Epithelial cell of esophagus (primary cell): ENCODE measurements at regions not wholly inside any gene's neighbourhood (a gene's known extent, or its start where the extent isn't known, plus 50 kb on each side); places are given as distances from the start of the nearest gene placed in this dataset.

Experiments used
- DNase-seq: peaks from one replicate; pipeline ENCODE4 v3.0.0; 2010; ENCODE audit warnings: low read depth
- H3K4me3 ChIP-seq: 2 replicates; pipeline ENCODE4 v1.5.1; 2011; ENCODE audit warnings: mild to moderate bottlenecking, low read length, control low read depth
- CTCF ChIP-seq: IDR thresholded peaks from 2 replicates; pipeline ENCODE4 v1.5.1; 2011; ENCODE audit warnings: low read depth, mild to moderate bottlenecking, low read length, control low read depth, inconsistent platforms; ENCODE audit not compliant: insufficient read depth; ENCODE audit errors: missing control alignments

GRCh38 chr6:105793130-105793529 is 293.0 kb upstream of the PRDM1 start:
- no peak for TF ChIP-seq CTCF
- peak; percentile 41 for DNase-seq
- H3K4me3 ChIP-seq: no peak overlapping the region

GRCh38 chr6:105791583-105792318 is 294.4 kb upstream of the PRDM1 start:
- TF ChIP-seq CTCF: no peak
- no peak for DNase-seq
- no peak overlapping the region for H3K4me3 ChIP-seq

GRCh38 chr6:105791179-105791578 is 295.0 kb upstream of the PRDM1 start:
- no peak overlapping the region for H3K4me3 ChIP-seq
- no peak for TF ChIP-seq CTCF
- DNase-seq: no peak

GRCh38 chr6:105790635-105791034 is 295.5 kb upstream of the PRDM1 start:
- H3K4me3 ChIP-seq: no peak overlapping the region
- peak; percentile 19 for TF ChIP-seq CTCF

GRCh38 chr6:105789935-105790334 is 296.2 kb upstream of the PRDM1 start:
- TF ChIP-seq CTCF: no peak
- H3K4me3 ChIP-seq: no peak overlapping the region
- no peak for DNase-seq

More at GRCh38 chr6:105790635-105791034, 295.5 kb upstream of the PRDM1 start:
- no peak for DNase-seq

- TF ChIP-seq CTCF: no peak
- no peak overlapping the region for H3K4me3 ChIP-seq
- DNase-seq: no peak
Observed at GRCh38 chr6:105787747-105788146, 298.4 kb upstream of the PRDM1 start.

GRCh38 chr6:105786890-105787655 is 299.1 kb upstream of the PRDM1 start:
- peak; percentile 54 for DNase-seq
- no peak overlapping the region for H3K4me3 ChIP-seq
- no peak for TF ChIP-seq CTCF
